ENCODE measurements at regions not wholly inside any gene's neighbourhood (a gene's known extent, or its start where the extent isn't known, plus 50 kb on each side); places are given as distances from the start of the nearest gene placed in this dataset.

DNA sequence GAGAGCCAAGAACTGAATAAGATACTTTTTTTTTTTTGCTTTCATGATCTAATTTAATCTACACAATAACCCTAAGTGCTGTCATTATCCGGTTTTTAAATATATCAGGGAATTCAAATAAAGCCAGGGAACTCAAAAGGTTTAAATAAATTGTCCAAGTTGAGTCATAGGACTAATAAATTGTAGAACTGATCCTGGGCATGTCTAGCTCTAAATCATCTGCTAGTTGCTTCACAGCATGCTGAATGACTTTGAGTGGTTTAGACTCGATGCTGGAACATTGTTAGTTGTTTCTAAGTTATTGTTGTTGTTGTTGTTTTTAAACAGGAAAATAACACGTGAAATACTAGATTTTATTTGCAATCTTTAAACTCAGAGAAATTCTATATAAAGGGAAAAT lies 147.2 kb upstream of the HNMT start:
- H3K4me2 ChIP-seq (ENCODE audit: low read depth, low read length, poor library complexity, severe bottlenecking), result no peak overlapping the region
- no peak for TF ChIP-seq EZH2phosphoT487 (IDR thresholded peaks at IDR 0.05; ENCODE audit: borderline replicate concordance)
- TF ChIP-seq, protein P1, sequence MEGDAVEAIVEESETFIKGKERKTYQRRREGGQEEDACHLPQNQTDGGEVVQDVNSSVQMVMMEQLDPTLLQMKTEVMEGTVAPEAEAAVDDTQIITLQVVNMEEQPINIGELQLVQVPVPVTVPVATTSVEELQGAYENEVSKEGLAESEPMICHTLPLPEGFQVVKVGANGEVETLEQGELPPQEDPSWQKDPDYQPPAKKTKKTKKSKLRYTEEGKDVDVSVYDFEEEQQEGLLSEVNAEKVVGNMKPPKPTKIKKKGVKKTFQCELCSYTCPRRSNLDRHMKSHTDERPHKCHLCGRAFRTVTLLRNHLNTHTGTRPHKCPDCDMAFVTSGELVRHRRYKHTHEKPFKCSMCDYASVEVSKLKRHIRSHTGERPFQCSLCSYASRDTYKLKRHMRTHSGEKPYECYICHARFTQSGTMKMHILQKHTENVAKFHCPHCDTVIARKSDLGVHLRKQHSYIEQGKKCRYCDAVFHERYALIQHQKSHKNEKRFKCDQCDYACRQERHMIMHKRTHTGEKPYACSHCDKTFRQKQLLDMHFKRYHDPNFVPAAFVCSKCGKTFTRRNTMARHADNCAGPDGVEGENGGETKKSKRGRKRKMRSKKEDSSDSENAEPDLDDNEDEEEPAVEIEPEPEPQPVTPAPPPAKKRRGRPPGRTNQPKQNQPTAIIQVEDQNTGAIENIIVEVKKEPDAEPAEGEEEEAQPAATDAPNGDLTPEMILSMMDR (conservative IDR thresholded peaks at IDR 0.05; ENCODE audit: low read length), result no peak
- H3F3A ChIP-seq (ENCODE audit: low read depth), result no peaks in the 10 kb centered on the region
- H2AFZ ChIP-seq (ENCODE audit: low read length), result no peak overlapping the region
- H3K27me3 ChIP-seq (ENCODE audit: insufficient read depth, low read length, poor library complexity, severe bottlenecking), result no peaks in the 10 kb centered on the region
- no peaks in the 10 kb centered on the region for H3K9me2 ChIP-seq (replicated peaks; ENCODE audit: low read depth, low read length)
- H3K4me3 ChIP-seq (ENCODE audit: low read length, poor library complexity, severe bottlenecking), result no peak overlapping the region
- H3K79me2 ChIP-seq (ENCODE audit: insufficient read depth, low read length), result no peaks in the 10 kb centered on the region
- H3K9me3 ChIP-seq (ENCODE audit: insufficient read depth, low read depth, low read length), result no peaks in the 10 kb centered on the region
- no peaks in the 10 kb centered on the region for H4K20me1 ChIP-seq (ENCODE audit: insufficient read depth, low read length, poor library complexity, severe bottlenecking)
- no peak overlapping the region for H3K9ac ChIP-seq (ENCODE audit: low read depth, low read length, poor library complexity, severe bottlenecking)
- no peaks in the 10 kb centered on the region for H3K4me1 ChIP-seq (ENCODE audit: insufficient read depth, low read length, poor library complexity, severe bottlenecking)
- H3K36me3 ChIP-seq (ENCODE audit: insufficient read depth, low read length), result no peaks in the 10 kb centered on the region

DNA sequence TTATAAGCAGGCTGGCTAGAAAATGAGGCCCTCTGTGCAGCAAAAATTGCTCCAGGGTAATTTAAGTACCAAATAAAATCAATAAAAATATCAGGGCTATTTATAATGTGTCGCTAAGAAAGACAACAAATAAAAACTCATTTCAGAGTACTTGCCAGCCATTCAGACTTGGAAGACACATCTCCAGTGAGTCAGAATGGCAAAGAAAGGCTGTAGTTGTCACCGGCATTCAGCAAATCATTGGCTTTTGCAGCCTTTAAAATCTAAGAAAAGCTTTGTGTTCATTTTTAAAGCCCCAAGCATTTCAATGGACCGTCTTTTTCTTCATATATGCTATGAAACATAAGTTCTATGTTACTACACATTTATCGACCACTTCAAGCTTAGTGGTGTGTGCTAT lies 141.1 kb upstream of the HNMT start:
- H3K36me3 ChIP-seq (ENCODE audit: insufficient read depth, low read length), result no peaks in the 10 kb centered on the region
- no peaks in the 10 kb centered on the region for H3K27me3 ChIP-seq (ENCODE audit: insufficient read depth, low read length, poor library complexity, severe bottlenecking)
- no peaks in the 10 kb centered on the region for H4K20me1 ChIP-seq (ENCODE audit: insufficient read depth, low read length, poor library complexity, severe bottlenecking)
- H3K9me3 ChIP-seq (ENCODE audit: insufficient read depth, low read depth, low read length), result no peaks in the 10 kb centered on the region
- H3K9ac ChIP-seq (ENCODE audit: low read depth, low read length, poor library complexity, severe bottlenecking), result no peak overlapping the region
- H3K79me2 ChIP-seq (ENCODE audit: insufficient read depth, low read length), result no peaks in the 10 kb centered on the region
- TF ChIP-seq, protein P1 (conservative IDR thresholded peaks at IDR 0.05; ENCODE audit: low read length), result no peak
- no peak for TF ChIP-seq EZH2phosphoT487 (IDR thresholded peaks at IDR 0.05; ENCODE audit: borderline replicate concordance)
- no peak overlapping the region for H3K4me2 ChIP-seq (ENCODE audit: low read depth, low read length, poor library complexity, severe bottlenecking)
- H3K9me2 ChIP-seq (replicated peaks; ENCODE audit: low read depth, low read length), result no peaks in the 10 kb centered on the region
- no peaks in the 10 kb centered on the region for H3F3A ChIP-seq (ENCODE audit: low read depth)
- no peaks in the 10 kb centered on the region for H3K4me1 ChIP-seq (ENCODE audit: insufficient read depth, low read length, poor library complexity, severe bottlenecking)
- H3K4me3 ChIP-seq (ENCODE audit: low read length, poor library complexity, severe bottlenecking), result no peak overlapping the region
- H2AFZ ChIP-seq (ENCODE audit: low read length), result no peak overlapping the region

DNA sequence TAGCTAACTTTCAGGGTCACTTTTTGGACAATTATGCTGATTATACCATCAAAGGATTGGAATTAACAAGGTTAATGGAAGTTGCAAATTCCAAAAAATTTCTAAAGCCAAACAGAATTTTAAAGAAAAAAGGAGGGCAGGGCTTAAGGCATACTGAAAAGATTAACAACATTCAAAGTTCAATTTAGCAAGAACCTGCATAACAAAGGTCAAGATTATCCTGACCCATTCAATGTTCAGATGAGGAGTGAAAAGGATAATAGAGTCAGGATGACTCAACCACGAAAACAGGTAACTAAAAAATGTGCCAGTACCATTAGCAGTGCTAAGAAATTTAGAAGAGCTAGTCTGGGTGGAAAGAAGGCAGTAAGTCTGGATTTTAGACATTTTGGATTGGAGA lies 139.8 kb upstream of the HNMT start:
- H3K9ac ChIP-seq (ENCODE audit: low read depth, low read length, poor library complexity, severe bottlenecking), result no peak overlapping the region
- no peaks in the 10 kb centered on the region for H4K20me1 ChIP-seq (ENCODE audit: insufficient read depth, low read length, poor library complexity, severe bottlenecking)
- TF ChIP-seq, protein P1 (conservative IDR thresholded peaks at IDR 0.05; ENCODE audit: low read length), result no peak
- no peak for TF ChIP-seq EZH2phosphoT487 (IDR thresholded peaks at IDR 0.05; ENCODE audit: borderline replicate concordance)
- no peak overlapping the region for H3K4me3 ChIP-seq (ENCODE audit: low read length, poor library complexity, severe bottlenecking)
- H3K9me3 ChIP-seq (ENCODE audit: insufficient read depth, low read depth, low read length), result no peaks in the 10 kb centered on the region
- H3K27me3 ChIP-seq (ENCODE audit: insufficient read depth, low read length, poor library complexity, severe bottlenecking), result no peaks in the 10 kb centered on the region
- no peaks in the 10 kb centered on the region for H3K79me2 ChIP-seq (ENCODE audit: insufficient read depth, low read length)
- H3K36me3 ChIP-seq (ENCODE audit: insufficient read depth, low read length), result no peaks in the 10 kb centered on the region
- H3K4me2 ChIP-seq (ENCODE audit: low read depth, low read length, poor library complexity, severe bottlenecking), result no peak overlapping the region
- no peaks in the 10 kb centered on the region for H3K9me2 ChIP-seq (replicated peaks; ENCODE audit: low read depth, low read length)
- H2AFZ ChIP-seq (ENCODE audit: low read length), result no peak overlapping the region
- no peaks in the 10 kb centered on the region for H3K4me1 ChIP-seq (ENCODE audit: insufficient read depth, low read length, poor library complexity, severe bottlenecking)
- H3F3A ChIP-seq (ENCODE audit: low read depth), result no peaks in the 10 kb centered on the region
